CD8-positive, alpha-beta memory T cell (primary cell): ENCODE measurements at regions not wholly inside any gene's neighbourhood (a gene's known extent, or its start where the extent isn't known, plus 50 kb on each side); places are given as distances from the start of the nearest gene placed in this dataset.

Experiments
- CTCF ChIA-PET: fragments of 350-600 bp; sonication (Branson Sonifier 250); formaldehyde crosslinking; loops from one replicate; lab custom pipeline; 2021; ENCODE audit warnings: antibody characterized with exemption; lab: Charles Lee
- POLR2A ChIA-PET: fragments of 350-600 bp; sonication (Branson Sonifier 250); formaldehyde crosslinking; loops from one replicate; lab custom pipeline; 2021; ENCODE audit warnings: antibody characterized with exemption; lab: Charles Lee
- DNase-seq, 5 donors: peaks; one replicate each; pipeline versions ENCODE4 v3.0.0 to v3.0.0-alpha.2; 2020 to 2022; ENCODE audit warnings: mixed read lengths in 1 of 5
- H3K27ac ChIP-seq: one replicate; pipeline ENCODE4 v1.7.0; 2013; ENCODE audit warnings: low read depth, mild to moderate bottlenecking, low read length, moderate library complexity
- H3K27me3 ChIP-seq: 2 replicates; pipeline ENCODE4 v1.7.0; 2013; ENCODE audit warnings: low read length, mild to moderate bottlenecking; ENCODE audit not compliant: insufficient read depth, poor library complexity, severe bottlenecking
- H3K36me3 ChIP-seq: 2 replicates; pipeline ENCODE4 v1.7.0; 2013; ENCODE audit warnings: mild to moderate bottlenecking, low read length, moderate library complexity; ENCODE audit not compliant: insufficient read depth
- H3K4me1 ChIP-seq: 2 replicates; pipeline ENCODE4 v1.7.0; 2013; ENCODE audit warnings: mild to moderate bottlenecking, low read length, moderate library complexity; ENCODE audit not compliant: insufficient read depth
- H3K4me3 ChIP-seq: 2 replicates; pipeline ENCODE4 v1.7.0; 2013; ENCODE audit warnings: mild to moderate bottlenecking, low read length
- H3K9me3 ChIP-seq: 2 replicates; pipeline ENCODE4 v1.7.0; 2013; ENCODE audit warnings: mild to moderate bottlenecking, low read length
- H3K27ac Mint-ChIP-seq, 8 donors: one replicate each; pipeline ENCODE4 v1.8.0; 2020 to 2021; ENCODE audit warnings: mixed read lengths in 8 of 8, mild to moderate bottlenecking in 6 of 8, inconsistent platforms in 3 of 8, moderate library complexity in 3 of 8
- H3K27me3 Mint-ChIP-seq, 2 donors: one replicate each; pipeline ENCODE4 v1.8.0; 2020 to 2021; ENCODE audit warnings: mixed read lengths in 2 of 2, mild to moderate bottlenecking in 1 of 2, moderate library complexity in 1 of 2
- H3K36me3 Mint-ChIP-seq, 3 donors: one replicate each; pipeline ENCODE4 v1.8.0; 2020 to 2021; ENCODE audit warnings: mixed read lengths in 3 of 3, inconsistent platforms in 1 of 3, mild to moderate bottlenecking in 1 of 3
- H3K4me1 Mint-ChIP-seq, 3 donors: one replicate each; pipeline ENCODE4 v1.8.0; 2020 to 2021; ENCODE audit warnings: mixed read lengths in 3 of 3, inconsistent platforms in 1 of 3, mild to moderate bottlenecking in 1 of 3
- H3K4me3 Mint-ChIP-seq, 7 donors: one replicate each; pipeline ENCODE4 v1.8.0; 2020 to 2021; ENCODE audit warnings: mixed read lengths in 7 of 7, mild to moderate bottlenecking in 6 of 7, moderate library complexity in 4 of 7, inconsistent platforms in 2 of 7
- H3K9me3 Mint-ChIP-seq, 5 donors: one replicate each; pipeline ENCODE4 v1.8.0; 2020 to 2022; ENCODE audit warnings: mixed read lengths in 5 of 5, mild to moderate bottlenecking in 3 of 5, moderate library complexity in 2 of 5, inconsistent platforms in 1 of 5

- no peak overlapping the region for H3K4me3 ChIP-seq
- ChIA-PET CTCF (no interaction called here), POLR2A (no interaction called here)
- no peak overlapping the region for H3K27ac ChIP-seq
- H3K36me3 ChIP-seq: no peaks in the 10 kb centered on the region
- Mint-ChIP-seq H3K4me1 (peaks cover 3 to 6% (median 4%) of the 10 kb centered on the region in 3 donors), H3K27ac (no peak overlapping the region), H3K36me3 (no peaks in the 10 kb centered on the region), H3K27me3 (peaks cover 15 to 40% of the 10 kb centered on the region in 2 donors), H3K4me3 (no peak overlapping the region), H3K9me3 (no peaks in the 10 kb centered on the region)
- no peaks in the 10 kb centered on the region for H3K9me3 ChIP-seq
- peak in 1 of 5 donors; percentile 23 for DNase-seq
- no peaks in the 10 kb centered on the region for H3K27me3 ChIP-seq
- H3K4me1 ChIP-seq: no peaks in the 10 kb centered on the region
Measured at GRCh38 chr11:70584498-70585235, 186.3 kb downstream of the CTTN start.

GRCh38 chr11:70585236-70585545, 186.9 kb downstream of the CTTN start:
- POLR2A ChIA-PET: no interaction called here
- DNase-seq: no peak
- H3K36me3 Mint-ChIP-seq: no peaks in the 10 kb centered on the region

DNA sequence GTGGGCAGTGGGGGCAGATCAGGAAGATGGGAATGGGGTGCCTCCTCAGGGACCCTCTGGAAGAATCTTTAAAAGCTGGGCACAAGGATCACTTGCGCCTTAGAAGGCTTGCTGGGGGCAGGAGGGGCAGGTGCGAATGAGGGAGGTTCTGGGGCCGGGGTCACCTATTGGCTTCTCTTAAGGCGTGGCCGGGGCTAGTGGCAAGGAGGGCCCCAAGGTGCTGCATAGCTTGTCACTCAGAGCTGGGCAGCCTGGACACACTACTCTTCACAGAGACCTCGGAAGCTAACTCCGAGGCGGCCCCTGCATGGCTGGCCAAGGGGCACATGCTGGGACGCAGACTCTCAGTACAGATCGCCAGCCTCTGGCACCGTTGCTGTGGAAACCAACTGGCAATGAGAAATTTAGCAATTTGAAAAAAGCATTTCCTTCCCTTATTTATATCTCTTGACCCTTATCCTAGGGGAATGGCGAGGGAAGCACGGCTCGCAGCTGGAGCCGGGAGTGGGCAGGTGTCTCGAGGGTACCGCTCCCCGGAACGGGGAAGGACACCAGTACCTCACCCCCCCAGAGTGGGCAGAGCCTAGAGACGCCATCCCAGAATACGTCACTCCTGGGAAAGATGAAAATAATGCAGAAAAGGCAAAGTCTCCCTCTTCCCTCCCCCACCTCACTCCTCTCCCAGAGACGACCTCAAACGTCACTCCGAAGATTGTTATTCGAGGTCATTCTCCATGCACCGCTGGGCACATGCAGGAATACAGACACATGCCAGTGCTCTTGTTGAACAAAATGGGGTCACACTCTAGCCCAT, 188.1 kb downstream of the CTTN start:
- H3K4me1 ChIP-seq: peaks cover 7% of the 10 kb centered on the region
- Mint-ChIP-seq H3K9me3 (peaks cover 0 to 3% (median 0%) of the 10 kb centered on the region in 5 donors), H3K4me1 (peaks cover 12 to 19% (median 17%) of the 10 kb centered on the region in 3 donors), H3K27ac (no peak overlapping the region), H3K4me3 (no peak overlapping the region), H3K27me3 (peaks cover 18 to 40% of the 10 kb centered on the region in 2 donors), H3K36me3 (no peaks in the 10 kb centered on the region)
- ChIA-PET CTCF (no interaction called here), POLR2A (no interaction called here)
- DNase-seq: peak in 1 of 5 donors; percentile 33
- no peaks in the 10 kb centered on the region for H3K27me3 ChIP-seq
- no peaks in the 10 kb centered on the region for H3K9me3 ChIP-seq
- no peak overlapping the region for H3K4me3 ChIP-seq
- no peaks in the 10 kb centered on the region for H3K36me3 ChIP-seq
- no peak overlapping the region for H3K27ac ChIP-seq

More at GRCh38 chr11:70585236-70585545, 186.9 kb downstream of the CTTN start:
- H3K4me3 ChIP-seq: no peak overlapping the region
- H3K27ac ChIP-seq: no peak overlapping the region
- H3K27me3 ChIP-seq: no peaks in the 10 kb centered on the region
- H3K4me1 ChIP-seq: peaks cover 2% of the 10 kb centered on the region
- no peak overlapping the region for H3K4me3 Mint-ChIP-seq
- no peaks in the 10 kb centered on the region for H3K9me3 ChIP-seq
- no peaks in the 10 kb centered on the region for H3K36me3 ChIP-seq
- peaks cover 6 to 11% (median 9%) of the 10 kb centered on the region in 3 donors for H3K4me1 Mint-ChIP-seq
- CTCF ChIA-PET: no interaction called here
- peaks cover 14 to 40% of the 10 kb centered on the region in 2 donors for H3K27me3 Mint-ChIP-seq
- no peak overlapping the region for H3K27ac Mint-ChIP-seq
- no peaks in the 10 kb centered on the region for H3K9me3 Mint-ChIP-seq

GRCh38 chr11:70587075-70587389, 188.7 kb downstream of the CTTN start:
- Mint-ChIP-seq H3K27ac (no peak overlapping the region), H3K9me3 (peaks cover 0 to 3% (median 0%) of the 10 kb centered on the region in 5 donors), H3K4me1 (peaks cover 12 to 19% (median 17%) of the 10 kb centered on the region in 3 donors), H3K27me3 (peaks cover 18 to 40% of the 10 kb centered on the region in 2 donors), H3K4me3 (no peak overlapping the region), H3K36me3 (no peaks in the 10 kb centered on the region)
- no peaks in the 10 kb centered on the region for H3K27me3 ChIP-seq
- ChIA-PET CTCF (no interaction called here), POLR2A (no interaction called here)
- peaks cover 7% of the 10 kb centered on the region for H3K4me1 ChIP-seq
- no peak overlapping the region for H3K27ac ChIP-seq
- no peak overlapping the region for H3K4me3 ChIP-seq
- H3K36me3 ChIP-seq: no peaks in the 10 kb centered on the region
- peak in 1 of 5 donors; percentile 35 for DNase-seq
- no peaks in the 10 kb centered on the region for H3K9me3 ChIP-seq

DNA sequence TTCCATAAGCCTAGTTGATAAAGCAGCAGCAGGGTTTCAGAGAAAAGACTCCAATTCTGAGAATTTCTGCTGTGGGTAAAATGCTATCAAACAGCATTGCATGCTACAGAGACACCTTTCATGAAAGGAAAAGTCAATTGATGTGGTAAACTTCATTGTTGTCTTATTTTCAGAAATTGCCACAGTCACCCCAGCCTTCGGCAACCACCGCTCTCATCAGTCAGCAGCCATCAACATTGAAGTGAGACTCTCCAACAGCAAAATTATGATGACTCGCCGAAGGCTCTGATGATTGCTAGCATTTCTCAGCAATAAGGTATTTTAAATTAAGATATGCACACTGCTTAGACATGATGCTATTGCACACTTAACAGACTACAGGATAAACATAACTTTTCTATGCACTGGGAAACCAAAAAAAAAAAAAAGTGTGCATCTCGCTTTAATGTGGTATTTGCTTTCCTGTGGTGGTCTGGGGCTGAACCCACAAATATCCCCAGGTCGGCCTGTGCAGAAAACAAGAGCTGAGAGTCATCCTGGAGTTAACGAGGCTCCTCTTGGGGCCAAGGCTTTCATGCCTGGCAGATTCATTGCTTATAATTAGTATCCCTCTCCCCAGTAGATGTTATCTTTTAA, 192.1 kb downstream of the CTTN start:
- peak in 1 of 5 donors; percentile 9 for DNase-seq
- CTCF ChIA-PET: no interaction called here
- peaks cover 0 to 3% (median 0%) of the 10 kb centered on the region in 5 donors for H3K9me3 Mint-ChIP-seq
- peaks cover 12 to 19% (median 17%) of the 10 kb centered on the region in 3 donors for H3K4me1 Mint-ChIP-seq
- POLR2A ChIA-PET: no interaction called here
- no peaks in the 10 kb centered on the region for H3K36me3 Mint-ChIP-seq
- no peaks in the 10 kb centered on the region for H3K27me3 ChIP-seq
- peaks cover 16 to 33% of the 10 kb centered on the region in 2 donors for H3K27me3 Mint-ChIP-seq
- peaks cover 7% of the 10 kb centered on the region for H3K4me1 ChIP-seq
- no peaks in the 10 kb centered on the region for H3K36me3 ChIP-seq
- peak overlapping the region in 1 of 8 donors; percentile 6 for H3K27ac Mint-ChIP-seq
- no peaks in the 10 kb centered on the region for H3K9me3 ChIP-seq
- H3K4me3 Mint-ChIP-seq: peak overlapping the region in 1 of 7 donors; percentile 34
- no peak overlapping the region for H3K4me3 ChIP-seq
- no peak overlapping the region for H3K27ac ChIP-seq

- Mint-ChIP-seq H3K4me1 (peaks cover 12 to 19% (median 17%) of the 10 kb centered on the region in 3 donors), H3K36me3 (no peaks in the 10 kb centered on the region), H3K9me3 (peaks cover 0 to 3% (median 0%) of the 10 kb centered on the region in 5 donors), H3K27ac (no peak overlapping the region), H3K27me3 (peaks cover 10 to 23% of the 10 kb centered on the region in 2 donors), H3K4me3 (no peak overlapping the region)
- Histone ChIP-seq H3K4me1 (peaks cover 7% of the 10 kb centered on the region), H3K4me3 (no peak overlapping the region), H3K27ac (no peak overlapping the region), H3K9me3 (no peaks in the 10 kb centered on the region), H3K36me3 (no peaks in the 10 kb centered on the region), H3K27me3 (no peaks in the 10 kb centered on the region)
- no peak for DNase-seq
- POLR2A ChIA-PET: no interaction called here
- CTCF ChIA-PET: no interaction called here
Measured at GRCh38 chr11:70592641-70593165, 194.4 kb downstream of the CTTN start.

- H3K27ac ChIP-seq: no peak overlapping the region
- peaks cover 10 to 15% of the 10 kb centered on the region in 2 donors for H3K27me3 Mint-ChIP-seq
- peaks cover 0 to 3% (median 0%) of the 10 kb centered on the region in 5 donors for H3K9me3 Mint-ChIP-seq
- H3K4me1 Mint-ChIP-seq: peaks cover 12 to 19% (median 17%) of the 10 kb centered on the region in 3 donors
- H3K4me1 ChIP-seq: peaks cover 7% of the 10 kb centered on the region
- H3K9me3 ChIP-seq: no peaks in the 10 kb centered on the region
- H3K36me3 Mint-ChIP-seq: no peaks in the 10 kb centered on the region
- CTCF ChIA-PET: no interaction called here
- no peak overlapping the region for H3K4me3 Mint-ChIP-seq
- H3K27me3 ChIP-seq: no peaks in the 10 kb centered on the region
- no peak overlapping the region for H3K4me3 ChIP-seq
- peak overlapping the region in 1 of 8 donors; percentile 73 for H3K27ac Mint-ChIP-seq
- POLR2A ChIA-PET: no interaction called here
- DNase-seq: no peak
- no peaks in the 10 kb centered on the region for H3K36me3 ChIP-seq
Measured at GRCh38 chr11:70593446-70593983, 195.2 kb downstream of the CTTN start.
